ENCODE measurements at regions not wholly inside any gene's neighbourhood (a gene's known extent, or its start where the extent isn't known, plus 50 kb on each side); places are given as distances from the start of the nearest gene placed in this dataset.

GRCh38 chr7:46133072-46133471 lies 212.0 kb upstream of the IGFBP3 start:
- TF ChIP-seq PKNOX1 (IDR thresholded peaks at IDR 0.05), result no peak
- no peak for TF ChIP-seq BHLHE40 (IDR thresholded peaks at IDR 0.05; ENCODE audit: borderline replicate concordance)
- TF ChIP-seq HDGF (IDR thresholded peaks at IDR 0.05; ENCODE audit: borderline replicate concordance), result no peak
- no peak for TF ChIP-seq TARDBP (IDR thresholded peaks at IDR 0.05)
- TF ChIP-seq SP1 (IDR thresholded peaks at IDR 0.05), result no peak
- TF ChIP-seq L3MBTL2 (conservative IDR thresholded peaks at IDR 0.05), result no peak
- TF ChIP-seq SUZ12 (IDR thresholded peaks at IDR 0.05), result no peak
- TF ChIP-seq FOXM1 (IDR thresholded peaks at IDR 0.05; ENCODE audit: borderline replicate concordance), result no peak
- TF ChIP-seq NFRKB (IDR thresholded peaks at IDR 0.05), result no peak
- no peak for TF ChIP-seq FOXA1 (IDR thresholded peaks at IDR 0.05)
- no peak for TF ChIP-seq ELF4 (IDR thresholded peaks at IDR 0.05)

Measured in HEK293T (cell line).